Activated naive CD4-positive, alpha-beta T cell treated with anti-CD3 and anti-CD28 coated beads, Interleukin-2, amount 10 ng/mL, durations not matched to agents 7 days and 5 days (primary cell): ENCODE measurements at regions not wholly inside any gene's neighbourhood (a gene's known extent, or its start where the extent isn't known, plus 50 kb on each side); places are given as distances from the start of the nearest gene placed in this dataset.

ENCODE experiments used
- CTCF ChIA-PET: fragments of 350-600 bp; sonication (Branson Sonifier 250); formaldehyde crosslinking; loops from one replicate; lab custom pipeline; 2021; ENCODE audit warnings: antibody characterized with exemption; lab: Charles Lee
- DNase-seq: peaks from one replicate; pipeline ENCODE4 v3.0.0-alpha.2; 2020
- H3K27ac Mint-ChIP-seq: one replicate; pipeline ENCODE4 v1.8.0; 2021; ENCODE audit warnings: mild to moderate bottlenecking, moderate library complexity, mixed read lengths
- H3K27me3 Mint-ChIP-seq: one replicate; pipeline ENCODE4 v1.8.0; 2021; ENCODE audit warnings: mild to moderate bottlenecking, mixed read lengths
- H3K36me3 Mint-ChIP-seq: one replicate; pipeline ENCODE4 v1.8.0; 2021; ENCODE audit warnings: mixed read lengths
- H3K4me1 Mint-ChIP-seq: one replicate; pipeline ENCODE4 v1.8.0; 2021; ENCODE audit warnings: mixed read lengths
- H3K4me3 Mint-ChIP-seq: one replicate; pipeline ENCODE4 v1.8.0; 2021; ENCODE audit warnings: mild to moderate bottlenecking, moderate library complexity, mixed read lengths
- H3K9me3 Mint-ChIP-seq: one replicate; pipeline ENCODE4 v1.8.0; 2021; ENCODE audit warnings: mixed read lengths

GRCh38 chr12:27907766-27908165, 64.8 kb downstream of the PTHLH start:
- no peak overlapping the region for H3K4me3 Mint-ChIP-seq
- CTCF ChIA-PET, result no interaction called here
- H3K4me1 Mint-ChIP-seq, result no peaks in the 10 kb centered on the region
- no peaks in the 10 kb centered on the region for H3K27me3 Mint-ChIP-seq
- H3K36me3 Mint-ChIP-seq, result no peaks in the 10 kb centered on the region
- no peaks in the 10 kb centered on the region for H3K9me3 Mint-ChIP-seq
- no peak overlapping the region for H3K27ac Mint-ChIP-seq
- no peak for DNase-seq

GRCh38 chr12:27906658-27907473, 65.7 kb downstream of the PTHLH start:
- H3K4me3 Mint-ChIP-seq, result no peak overlapping the region
- no peaks in the 10 kb centered on the region for H3K9me3 Mint-ChIP-seq
- no peak for DNase-seq
- no peaks in the 10 kb centered on the region for H3K4me1 Mint-ChIP-seq
- CTCF ChIA-PET, result no interaction called here
- H3K27ac Mint-ChIP-seq, result no peak overlapping the region
- H3K27me3 Mint-ChIP-seq, result no peaks in the 10 kb centered on the region
- H3K36me3 Mint-ChIP-seq, result no peaks in the 10 kb centered on the region

- Mint-ChIP-seq H3K27ac (no peak overlapping the region), H3K9me3 (no peaks in the 10 kb centered on the region), H3K27me3 (no peaks in the 10 kb centered on the region), H3K4me1 (no peaks in the 10 kb centered on the region), H3K36me3 (no peaks in the 10 kb centered on the region), H3K4me3 (no peak overlapping the region)
- no peak for DNase-seq
- CTCF ChIA-PET, result no interaction called here
Observed at GRCh38 chr12:27906127-27906500, 66.4 kb downstream of the PTHLH start.

GRCh38 chr12:27905285-27906126, 67.0 kb downstream of the PTHLH start:
- CTCF ChIA-PET, result no interaction called here
- H3K4me3 Mint-ChIP-seq, result no peak overlapping the region
- no peak overlapping the region for H3K27ac Mint-ChIP-seq
- no peaks in the 10 kb centered on the region for H3K9me3 Mint-ChIP-seq
- no peaks in the 10 kb centered on the region for H3K27me3 Mint-ChIP-seq
- no peak for DNase-seq
- no peaks in the 10 kb centered on the region for H3K36me3 Mint-ChIP-seq
- H3K4me1 Mint-ChIP-seq, result no peaks in the 10 kb centered on the region

- H3K27ac Mint-ChIP-seq, result no peak overlapping the region
- no peak overlapping the region for H3K4me3 Mint-ChIP-seq
- no peak for DNase-seq
- no peaks in the 10 kb centered on the region for H3K27me3 Mint-ChIP-seq
- H3K4me1 Mint-ChIP-seq, result no peaks in the 10 kb centered on the region
- H3K36me3 Mint-ChIP-seq, result no peaks in the 10 kb centered on the region
- CTCF ChIA-PET, result no interaction called here
- H3K9me3 Mint-ChIP-seq, result no peaks in the 10 kb centered on the region
Observed at GRCh38 chr12:27902651-27903050, 69.9 kb downstream of the PTHLH start.

GRCh38 chr12:27901959-27902358, 70.6 kb downstream of the PTHLH start:
- H3K4me3 Mint-ChIP-seq, result no peak overlapping the region
- H3K36me3 Mint-ChIP-seq, result no peaks in the 10 kb centered on the region
- H3K9me3 Mint-ChIP-seq, result no peaks in the 10 kb centered on the region
- H3K4me1 Mint-ChIP-seq, result no peaks in the 10 kb centered on the region
- DNase-seq, result no peak
- H3K27me3 Mint-ChIP-seq, result no peaks in the 10 kb centered on the region
- no peak overlapping the region for H3K27ac Mint-ChIP-seq
- CTCF ChIA-PET, result no interaction called here

GRCh38 chr12:27900920-27901879, 71.3 kb downstream of the PTHLH start:
- Mint-ChIP-seq H3K4me1 (no peaks in the 10 kb centered on the region), H3K4me3 (no peak overlapping the region), H3K27me3 (no peaks in the 10 kb centered on the region), H3K36me3 (no peaks in the 10 kb centered on the region), H3K9me3 (no peaks in the 10 kb centered on the region), H3K27ac (no peak overlapping the region)
- no peak for DNase-seq
- CTCF ChIA-PET, result interaction anchor here (1.2 kb wide), 2 partner anchors 40 to 81 kb away, joined by 3 to 4 read pairs; no protein-coding TSS in a partner anchor

GRCh38 chr12:27899151-27899661, 73.3 kb downstream of the PTHLH start:
- Mint-ChIP-seq H3K9me3 (no peaks in the 10 kb centered on the region), H3K36me3 (no peaks in the 10 kb centered on the region), H3K4me3 (no peak overlapping the region), H3K27me3 (no peaks in the 10 kb centered on the region), H3K4me1 (no peaks in the 10 kb centered on the region), H3K27ac (no peak overlapping the region)
- CTCF ChIA-PET, result no interaction called here
- no peak for DNase-seq

- Mint-ChIP-seq H3K36me3 (no peaks in the 10 kb centered on the region), H3K27ac (no peak overlapping the region), H3K4me3 (no peak overlapping the region), H3K9me3 (no peaks in the 10 kb centered on the region), H3K27me3 (no peaks in the 10 kb centered on the region), H3K4me1 (no peaks in the 10 kb centered on the region)
- CTCF ChIA-PET, result no interaction called here
- no peak for DNase-seq
Observed at GRCh38 chr12:27898022-27898421, 74.5 kb downstream of the PTHLH start.

GRCh38 chr12:27896419-27896990, 76.0 kb downstream of the PTHLH start:
- CTCF ChIA-PET, result no interaction called here
- no peaks in the 10 kb centered on the region for H3K4me1 Mint-ChIP-seq
- no peak overlapping the region for H3K27ac Mint-ChIP-seq
- no peaks in the 10 kb centered on the region for H3K9me3 Mint-ChIP-seq
- no peak overlapping the region for H3K4me3 Mint-ChIP-seq
- no peak for DNase-seq
- no peaks in the 10 kb centered on the region for H3K36me3 Mint-ChIP-seq
- H3K27me3 Mint-ChIP-seq, result no peaks in the 10 kb centered on the region

GRCh38 chr12:27894309-27894708, 78.2 kb downstream of the PTHLH start:
- Mint-ChIP-seq H3K36me3 (no peaks in the 10 kb centered on the region), H3K4me1 (no peaks in the 10 kb centered on the region), H3K9me3 (no peaks in the 10 kb centered on the region), H3K27ac (no peak overlapping the region), H3K27me3 (no peaks in the 10 kb centered on the region), H3K4me3 (no peak overlapping the region)
- CTCF ChIA-PET, result no interaction called here
- no peak for DNase-seq

- DNase-seq, result no peak
- CTCF ChIA-PET, result no interaction called here
- no peaks in the 10 kb centered on the region for H3K36me3 Mint-ChIP-seq
- no peak overlapping the region for H3K27ac Mint-ChIP-seq
- no peaks in the 10 kb centered on the region for H3K9me3 Mint-ChIP-seq
- H3K4me1 Mint-ChIP-seq, result no peaks in the 10 kb centered on the region
- H3K27me3 Mint-ChIP-seq, result peaks cover 11% of the 10 kb centered on the region
- H3K4me3 Mint-ChIP-seq, result no peak overlapping the region
Observed at GRCh38 chr12:27879708-27880107, 92.8 kb downstream of the PTHLH start.

- Mint-ChIP-seq H3K27me3 (peaks cover 7% of the 10 kb centered on the region), H3K4me3 (no peak overlapping the region), H3K36me3 (no peaks in the 10 kb centered on the region), H3K27ac (no peak overlapping the region), H3K4me1 (peaks cover 8% of the 10 kb centered on the region), H3K9me3 (no peaks in the 10 kb centered on the region)
- CTCF ChIA-PET, result no interaction called here
- no peak for DNase-seq
Observed at GRCh38 chr12:27875677-27876076, 95.6 kb upstream of the MANSC4 start.

- H3K27me3 Mint-ChIP-seq, result peaks cover 1% of the 10 kb centered on the region
- no peaks in the 10 kb centered on the region for H3K36me3 Mint-ChIP-seq
- H3K4me1 Mint-ChIP-seq, result peaks cover 8% of the 10 kb centered on the region
- H3K9me3 Mint-ChIP-seq, result no peaks in the 10 kb centered on the region
- H3K4me3 Mint-ChIP-seq, result no peak overlapping the region
- CTCF ChIA-PET, result no interaction called here
- no peak overlapping the region for H3K27ac Mint-ChIP-seq
- DNase-seq, result no peak
Observed at GRCh38 chr12:27873010-27873409, 93.0 kb upstream of the MANSC4 start.
